GM23248 (cell line): ENCODE measurements at regions not wholly inside any gene's neighbourhood (a gene's known extent, or its start where the extent isn't known, plus 50 kb on each side); places are given as distances from the start of the nearest gene placed in this dataset.

Source experiments
- EZH2 ChIP-seq: fragments of 200-600 bp; sonication (generic); IDR thresholded peaks from 2 replicates; pipeline ENCODE4 v1.6.1; 2018; ENCODE audit warnings: antibody characterized with exemption, mild to moderate bottlenecking; ENCODE audit not compliant: insufficient read depth, poor library complexity, severe bottlenecking
- EZH2phosphoT487 ChIP-seq: fragments of 200-600 bp; sonication (generic); IDR thresholded peaks from 2 replicates; pipeline ENCODE4 v1.6.1; 2018; ENCODE audit warnings: antibody characterized with exemption, moderate library complexity, mild to moderate bottlenecking, low read depth; ENCODE audit not compliant: insufficient read depth

DNA sequence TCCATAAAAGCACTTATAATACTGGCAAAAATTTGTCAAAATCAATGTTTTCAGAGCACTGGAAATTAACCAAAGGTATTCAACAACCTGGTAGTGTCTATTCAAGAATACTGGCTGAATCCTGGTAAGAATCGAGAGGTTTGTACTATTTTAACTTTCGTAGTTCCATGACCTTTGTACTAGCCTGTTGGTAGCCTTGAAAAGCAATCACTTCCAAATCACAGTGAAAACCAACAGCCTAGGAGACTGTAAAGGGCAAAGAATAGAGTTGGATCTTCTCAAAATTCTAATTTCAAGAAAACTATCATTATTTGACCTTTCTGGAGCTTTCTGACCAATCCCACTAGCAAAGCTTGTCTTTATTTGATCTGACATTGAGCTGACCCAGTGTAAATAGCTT lies 64.8 kb upstream of the CCDC178 start:
- TF ChIP-seq EZH2 (no peak), EZH2phosphoT487 (no peak)
